ENCODE measurements at regions not wholly inside any gene's neighbourhood (a gene's known extent, or its start where the extent isn't known, plus 50 kb on each side); places are given as distances from the start of the nearest gene placed in this dataset.

DNA sequence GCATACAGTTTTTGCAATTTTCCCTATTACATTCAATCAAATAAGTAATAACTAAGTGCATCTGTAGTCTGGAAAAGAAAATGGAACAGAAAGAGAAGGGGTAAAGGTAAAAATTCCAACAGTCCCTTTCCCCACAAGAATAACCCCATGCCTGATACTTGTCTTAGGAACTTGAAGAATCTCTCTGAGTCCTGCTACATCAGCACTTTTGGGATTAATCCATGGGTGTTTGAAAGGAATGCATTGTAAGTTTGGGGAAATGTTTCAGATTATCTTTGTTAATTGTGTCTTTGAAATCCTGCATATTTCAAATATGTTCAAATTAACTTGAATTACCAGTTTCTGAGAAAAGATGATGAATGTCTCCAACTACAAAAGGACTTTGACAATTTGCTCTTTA lies 667.3 kb upstream of the PRKX start:
- TF ChIP-seq, protein P1, sequence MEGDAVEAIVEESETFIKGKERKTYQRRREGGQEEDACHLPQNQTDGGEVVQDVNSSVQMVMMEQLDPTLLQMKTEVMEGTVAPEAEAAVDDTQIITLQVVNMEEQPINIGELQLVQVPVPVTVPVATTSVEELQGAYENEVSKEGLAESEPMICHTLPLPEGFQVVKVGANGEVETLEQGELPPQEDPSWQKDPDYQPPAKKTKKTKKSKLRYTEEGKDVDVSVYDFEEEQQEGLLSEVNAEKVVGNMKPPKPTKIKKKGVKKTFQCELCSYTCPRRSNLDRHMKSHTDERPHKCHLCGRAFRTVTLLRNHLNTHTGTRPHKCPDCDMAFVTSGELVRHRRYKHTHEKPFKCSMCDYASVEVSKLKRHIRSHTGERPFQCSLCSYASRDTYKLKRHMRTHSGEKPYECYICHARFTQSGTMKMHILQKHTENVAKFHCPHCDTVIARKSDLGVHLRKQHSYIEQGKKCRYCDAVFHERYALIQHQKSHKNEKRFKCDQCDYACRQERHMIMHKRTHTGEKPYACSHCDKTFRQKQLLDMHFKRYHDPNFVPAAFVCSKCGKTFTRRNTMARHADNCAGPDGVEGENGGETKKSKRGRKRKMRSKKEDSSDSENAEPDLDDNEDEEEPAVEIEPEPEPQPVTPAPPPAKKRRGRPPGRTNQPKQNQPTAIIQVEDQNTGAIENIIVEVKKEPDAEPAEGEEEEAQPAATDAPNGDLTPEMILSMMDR (conservative IDR thresholded peaks at IDR 0.05; ENCODE audit: low read length), result no peak
- no peak for TF ChIP-seq EZH2phosphoT487 (IDR thresholded peaks at IDR 0.05; ENCODE audit: borderline replicate concordance)

All from Loucy (cell line).